ENCODE measurements at regions not wholly inside any gene's neighbourhood (a gene's known extent, or its start where the extent isn't known, plus 50 kb on each side); places are given as distances from the start of the nearest gene placed in this dataset.

DNA sequence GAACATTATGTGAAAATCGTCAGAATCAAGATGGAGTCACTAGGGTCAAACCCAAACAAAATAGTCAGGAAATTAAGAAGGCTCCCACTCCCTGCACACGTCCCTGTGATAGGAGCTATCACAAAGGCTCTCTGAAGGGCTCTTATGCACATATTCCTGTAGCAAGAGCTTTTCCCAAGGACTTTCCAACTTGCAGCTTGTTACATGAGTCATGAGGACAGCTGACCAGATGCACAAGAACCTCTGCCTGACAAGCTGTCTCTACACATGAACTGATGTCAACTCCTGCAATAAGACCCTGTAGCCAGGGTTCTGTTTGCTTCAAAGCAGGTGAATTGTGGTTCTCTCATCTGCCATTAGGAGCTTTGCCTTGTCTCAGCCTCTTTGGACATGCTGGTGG is 122.4 kb downstream of the OLFM1 start:
- H3K4me3 ChIP-seq (ENCODE audit: low read depth, low read length), result no peak overlapping the region
- TF ChIP-seq CTCF (IDR thresholded peaks at IDR 0.05; ENCODE audit: insufficient read depth, low read depth, low read length, missing control alignments), result no peak
- no peak for DNase-seq (ENCODE audit: low read depth)

DNA sequence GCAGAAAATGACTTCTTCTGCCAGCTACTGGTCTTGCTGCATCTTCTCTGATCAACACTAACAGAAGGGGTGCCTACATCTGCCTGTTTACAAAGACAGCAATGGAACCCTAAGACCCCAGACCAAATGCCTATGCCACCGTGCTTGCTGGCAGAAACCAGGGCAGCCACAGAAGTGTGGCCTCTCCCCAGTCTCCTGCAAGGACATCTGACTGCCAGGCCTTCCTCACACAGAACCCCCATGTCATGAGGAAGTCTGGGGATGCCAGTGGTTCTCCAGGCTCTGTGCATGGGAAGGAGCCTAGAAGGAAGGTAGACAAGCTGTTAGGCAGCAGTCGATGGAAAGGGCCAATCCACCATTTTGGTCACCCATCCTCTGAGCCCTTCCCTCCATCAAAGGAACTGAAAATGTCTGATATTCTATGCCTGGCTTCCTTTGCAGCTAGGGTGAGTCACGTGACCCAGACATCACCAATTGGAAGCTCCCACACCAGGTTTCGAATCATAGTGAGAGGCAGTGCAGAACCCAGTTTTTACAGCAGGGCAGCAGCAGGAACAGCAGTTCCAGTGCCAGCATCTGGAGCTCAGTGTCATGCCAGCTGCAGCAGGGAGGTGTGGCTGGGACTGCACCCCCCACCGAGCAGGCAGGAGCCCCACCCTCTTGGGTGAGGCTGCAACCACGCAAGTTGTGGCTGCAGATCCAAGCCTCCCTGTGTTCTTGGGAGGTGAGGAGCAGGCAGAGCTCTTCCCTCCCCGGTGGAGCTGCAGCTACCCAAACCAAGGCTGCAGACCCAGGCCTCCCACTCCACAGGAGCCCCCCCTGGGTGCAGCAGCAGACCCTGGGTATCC is 123.4 kb downstream of the OLFM1 start:
- no peak for DNase-seq (ENCODE audit: low read depth)
- no peak overlapping the region for H3K4me3 ChIP-seq (ENCODE audit: low read depth, low read length)
- no peak for TF ChIP-seq CTCF (IDR thresholded peaks at IDR 0.05; ENCODE audit: insufficient read depth, low read depth, low read length, missing control alignments)

DNA sequence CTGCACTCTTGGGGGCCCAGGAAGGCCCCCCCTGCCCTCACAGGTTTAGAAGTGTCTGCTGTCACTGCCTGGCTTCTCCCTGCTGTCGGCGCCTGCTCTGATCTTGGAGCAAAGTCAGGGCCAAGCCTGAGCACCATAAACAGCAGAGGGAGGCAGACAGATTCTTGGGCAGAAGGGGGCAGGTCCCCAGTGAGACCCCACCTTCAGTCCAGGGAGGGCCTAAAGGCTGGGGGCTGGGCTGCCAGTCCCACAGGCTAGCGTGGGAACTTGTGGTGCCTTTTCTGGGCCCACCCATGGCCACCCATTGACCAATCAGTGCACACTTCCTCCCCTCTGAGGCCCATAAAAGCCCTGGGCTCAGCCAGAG is 124.0 kb downstream of the OLFM1 start:
- no peak for TF ChIP-seq CTCF (IDR thresholded peaks at IDR 0.05; ENCODE audit: insufficient read depth, low read depth, low read length, missing control alignments)
- H3K4me3 ChIP-seq (ENCODE audit: low read depth, low read length), result no peak overlapping the region
- no peak for DNase-seq (ENCODE audit: low read depth)

DNA sequence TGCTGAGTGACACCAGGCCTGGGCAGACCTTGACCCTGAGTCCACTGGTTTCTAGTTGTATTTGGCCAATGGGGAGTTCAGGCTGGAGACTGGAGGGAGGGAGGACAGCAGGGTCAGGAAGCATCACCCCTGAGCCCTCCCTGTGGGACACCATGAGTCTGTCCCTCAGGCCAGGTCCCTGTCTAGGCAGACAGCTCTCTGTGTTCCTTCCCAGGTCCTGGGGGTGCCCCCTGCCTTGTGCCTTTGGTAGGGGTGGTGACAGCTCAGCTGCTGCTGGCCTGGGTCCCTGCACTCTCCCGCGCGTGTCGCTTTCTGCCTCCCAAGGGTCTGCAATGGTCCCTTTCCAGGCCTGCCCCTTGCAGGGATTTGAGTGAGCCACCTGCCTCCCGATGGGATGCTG is 125.5 kb downstream of the OLFM1 start:
- H3K4me3 ChIP-seq (ENCODE audit: low read depth, low read length), result no peak overlapping the region
- TF ChIP-seq CTCF (IDR thresholded peaks at IDR 0.05; ENCODE audit: insufficient read depth, low read depth, low read length, missing control alignments), result no peak
- DNase-seq (ENCODE audit: low read depth), result no peak

DNA sequence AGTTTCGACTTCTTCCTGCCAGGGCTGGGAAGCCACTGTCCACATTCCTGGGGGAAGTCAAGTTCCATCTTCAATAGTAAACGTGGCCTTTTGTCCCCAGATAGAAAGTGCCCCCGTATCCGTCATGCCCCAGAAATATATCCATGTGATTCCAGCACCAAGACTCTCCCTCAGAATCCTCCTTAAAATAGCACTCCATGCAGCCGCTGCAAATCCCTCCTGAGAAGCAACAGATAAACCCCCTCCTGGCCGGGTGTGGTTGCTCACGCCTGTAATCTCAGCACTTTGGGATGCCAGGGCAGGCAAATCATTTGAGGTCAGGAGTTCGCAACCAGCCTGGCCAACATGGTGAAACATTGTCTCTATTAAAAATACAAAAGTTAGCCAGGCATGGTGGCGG is 126.1 kb downstream of the OLFM1 start:
- no peak for DNase-seq (ENCODE audit: low read depth)

GRCh38 chr9:135214054-135214640 is 126.7 kb downstream of the OLFM1 start:
- TF ChIP-seq CTCF (IDR thresholded peaks at IDR 0.05; ENCODE audit: insufficient read depth, low read depth, low read length, missing control alignments), result no peak
- no peak overlapping the region for H3K4me3 ChIP-seq (ENCODE audit: low read depth, low read length)
- DNase-seq (ENCODE audit: low read depth), result no peak

More for the DNA sequence above, 126.1 kb downstream of the OLFM1 start:
- H3K4me3 ChIP-seq (ENCODE audit: low read depth, low read length), result no peak overlapping the region
- no peak for TF ChIP-seq CTCF (IDR thresholded peaks at IDR 0.05; ENCODE audit: insufficient read depth, low read depth, low read length, missing control alignments)
